A549 (cell line): ENCODE measurements at regions not wholly inside any gene's neighbourhood (a gene's known extent, or its start where the extent isn't known, plus 50 kb on each side); places are given as distances from the start of the nearest gene placed in this dataset.

ENCODE experiments used
- ATAC-seq, 2 experiments: fragments of 200-7000 bp in 1 of 2; fragments of >200 bp in 1 of 2; cut with Nextera tagmentation in 1 of 2; cut with Tn5 transposase in 1 of 2; 3 replicates each; pipeline versions ENCODE4 v1.8.0 to v1.9.1; 2018 to 2020; ENCODE audit warnings: mild to moderate bottlenecking in 1 of 2, moderate library complexity in 1 of 2
- CTCF ChIA-PET: fragments of 300-600 bp; sonication (Branson Sonifier 250); formaldehyde crosslinking; extraction: SDS; loops from one replicate; lab custom pipeline; 2021; ENCODE audit warnings: antibody characterized with exemption, inconsistent platforms; lab: Yijun Ruan, JAX
- POLR2A ChIA-PET: fragments of 350-600 bp; formaldehyde crosslinking; extraction: SDS; loops from one replicate; lab custom pipeline; 2021; ENCODE audit warnings: antibody characterized with exemption, inconsistent platforms; lab: Yijun Ruan, JAX
- DNase-seq, 2 experiments: peaks; one replicate each; pipeline versions ENCODE4 v3.0.0 to v3.0.0-alpha.2; 2011 to 2016; ENCODE audit warnings: low read depth in 1 of 2, low spot score in 1 of 2
- FAIRE-seq: peaks from 2 replicates; lab custom pipeline; 2011; peaks lifted over from hg19 to GRCh38; lab: Jason Lieb, UNC
- H3K27ac ChIP-seq, 2 experiments: fragments of >200 bp; sonication (Bioruptor Twin); formaldehyde crosslinking; 3 replicates each; pipeline ENCODE4 v1.5.1; 2016 to 2017
- H3K4me1 ChIP-seq: fragments of >200 bp; sonication (Bioruptor Twin); formaldehyde crosslinking; 3 replicates; pipeline ENCODE4 v1.6.1; 2016
- H3K4me2 ChIP-seq: fragments of >200 bp; sonication (Bioruptor Twin); formaldehyde crosslinking; 3 replicates; pipeline ENCODE4 v1.6.1; 2016
- H3K4me3 ChIP-seq: fragments of >200 bp; sonication (Bioruptor Twin); formaldehyde crosslinking; 3 replicates; pipeline ENCODE4 v1.5.1; 2016
- H3K9me3 ChIP-seq: fragments of >200 bp; sonication (Bioruptor Twin); formaldehyde crosslinking; 3 replicates; pipeline ENCODE4 v1.6.1; 2016
- CBX2 ChIP-seq: fragments of 200-600 bp; sonication (generic); IDR thresholded peaks from 2 replicates; pipeline ENCODE4 v1.6.1; 2016; ENCODE audit warnings: low read depth, mild to moderate bottlenecking, borderline replicate concordance
- CHD2 ChIP-seq: fragments of 150-350 bp; IDR thresholded peaks from 2 replicates; pipeline ENCODE4 v1.6.1; 2014; ENCODE audit warnings: low read length; ENCODE audit not compliant: partially characterized antibody
- CHD4 ChIP-seq: fragments of 200-600 bp; sonication (generic); IDR thresholded peaks from 2 replicates; pipeline ENCODE4 v1.6.1; 2016; ENCODE audit warnings: antibody characterized with exemption, mild to moderate bottlenecking, borderline replicate concordance
- EHMT2 ChIP-seq: fragments of 200-600 bp; sonication (generic); IDR thresholded peaks from 2 replicates; pipeline ENCODE4 v1.6.1; 2016; ENCODE audit warnings: antibody characterized with exemption, low read depth, mild to moderate bottlenecking, moderate library complexity
- FOSL2 ChIP-seq, 2 experiments: fragments of 450-650 bp in 1 of 2; fragments of >200 bp in 1 of 2; sonication (Bioruptor Twin) in 1 of 2; formaldehyde crosslinking; IDR thresholded peaks; 2 replicates each; pipeline versions ENCODE4 v1.5.0 to v1.6.1; 2016 to 2020; ENCODE audit warnings: mild to moderate bottlenecking in 1 of 2, moderate library complexity in 1 of 2
- GATA3 ChIP-seq: IDR thresholded peaks from 2 replicates; pipeline ENCODE4 v1.6.1; 2012; ENCODE audit warnings: borderline replicate concordance
- HDAC2 ChIP-seq: fragments of 200-600 bp; sonication (generic); IDR thresholded peaks from 2 replicates; pipeline ENCODE4 v1.6.1; 2016
- HEYL ChIP-seq: fragments of 250-450 bp; sonication (Bioruptor Pico); IDR thresholded peaks from 2 replicates; pipeline ENCODE4 v1.8.0; 2021; ENCODE audit warnings: mild to moderate bottlenecking, moderate library complexity
- JUN ChIP-seq, 2 experiments: fragments of >200 bp; sonication (Bioruptor Twin); formaldehyde crosslinking; IDR thresholded peaks; 2 replicates in 1 of 2; 3 replicates in 1 of 2; pipeline ENCODE4 v1.6.1; 2016 to 2017
- JUNB ChIP-seq: fragments of >200 bp; sonication (Bioruptor Twin); formaldehyde crosslinking; IDR thresholded peaks from 2 replicates; pipeline ENCODE4 v1.6.1; 2016
- MAZ ChIP-seq: fragments of 150-350 bp; IDR thresholded peaks from 2 replicates; pipeline ENCODE4 v1.6.1; 2014; ENCODE audit warnings: antibody characterized with exemption, low read depth, low read length, borderline replicate concordance
- MYC ChIP-seq: IDR thresholded peaks from 2 replicates; pipeline ENCODE4 v1.6.1; 2012; ENCODE audit warnings: mild to moderate bottlenecking, inconsistent platforms, low read length, improper control_type of control experiment, borderline replicate concordance
- NFE2L2 ChIP-seq: fragments of 150-350 bp; conservative IDR thresholded peaks from 2 replicates; pipeline ENCODE4 v1.6.1; 2014; ENCODE audit warnings: low read length
- NPAS2 ChIP-seq: fragments of 250-450 bp; sonication (Bioruptor Pico); IDR thresholded peaks from 2 replicates; pipeline ENCODE4 v1.8.0; 2022; ENCODE audit warnings: mild to moderate bottlenecking, moderate library complexity, borderline replicate concordance
- NR3C1 ChIP-seq: fragments of >200 bp; sonication (Bioruptor Twin); formaldehyde crosslinking; IDR thresholded peaks from 3 replicates; pipeline ENCODE4 v1.6.1; 2017
- PHF8 ChIP-seq: fragments of 200-600 bp; sonication (generic); IDR thresholded peaks from 2 replicates; pipeline ENCODE4 v1.6.1; 2016; ENCODE audit warnings: low read depth, mild to moderate bottlenecking, antibody characterized with exemption, moderate library complexity, borderline replicate concordance
- POLR2AphosphoS2 ChIP-seq: conservative IDR thresholded peaks from 2 replicates; pipeline ENCODE4 v1.6.1; 2012; ENCODE audit warnings: low read length, improper control_type of control experiment, inconsistent platforms
- RAD21 ChIP-seq, 2 experiments: fragments of >200 bp in 1 of 2; sonication (Bioruptor Twin) in 1 of 2; formaldehyde crosslinking in 1 of 2; IDR thresholded peaks in 1 of 2; conservative IDR thresholded peaks in 1 of 2; 2 replicates in 1 of 2; 3 replicates in 1 of 2; pipeline ENCODE4 v1.6.1; 2012 to 2018; ENCODE audit warnings: inconsistent platforms in 1 of 2
- RARB ChIP-seq: fragments of 250-450 bp; sonication (Bioruptor Pico); IDR thresholded peaks from 2 replicates; pipeline ENCODE4 v1.8.0; 2021; ENCODE audit warnings: mild to moderate bottlenecking, moderate library complexity
- RNF2 ChIP-seq: fragments of 200-600 bp; sonication (generic); IDR thresholded peaks from 2 replicates; pipeline ENCODE4 v1.6.1; 2016; ENCODE audit warnings: low read depth, mild to moderate bottlenecking, antibody characterized with exemption, moderate library complexity, borderline replicate concordance
- SMC3 ChIP-seq: fragments of >200 bp; sonication (Bioruptor Twin); formaldehyde crosslinking; IDR thresholded peaks from 3 replicates; pipeline ENCODE4 v1.6.1; 2018; ENCODE audit warnings: inconsistent platforms
- ZNF302 ChIP-seq: fragments of 250-450 bp; sonication (Bioruptor Pico); IDR thresholded peaks from 2 replicates; pipeline ENCODE4 v1.9.0; 2021; ENCODE audit warnings: inconsistent platforms, mild to moderate bottlenecking, moderate library complexity
- WGBS: methylation state at CpG from one replicate; pipeline ENCODE4 v1.1.6; 2017; ENCODE audit errors: missing lambda C conversion rate; 5-methylcytosine and 5-hydroxymethylcytosine counted together
- TF ChIP-seq, protein P1 (sequence below): fragments of 150-350 bp; IDR thresholded peaks from 2 replicates; pipeline ENCODE4 v1.6.1; 2014; ENCODE audit warnings: low read depth, mild to moderate bottlenecking, low read length
- TF ChIP-seq, protein P2 (sequence below): fragments of 250-450 bp; sonication (Bioruptor Pico); IDR thresholded peaks from 2 replicates; pipeline ENCODE4 v1.5.0; 2020; ENCODE audit warnings: low read depth, mild to moderate bottlenecking, moderate library complexity
- TF ChIP-seq, protein P3 (sequence below): IDR thresholded peaks from 2 replicates; pipeline ENCODE4 v1.6.1; 2012
- TF ChIP-seq, protein P4 (sequence below): fragments of >200 bp; sonication (Bioruptor Twin); formaldehyde crosslinking; IDR thresholded peaks from 2 replicates; pipeline ENCODE4 v1.6.1; 2016
- TF ChIP-seq, protein P5 (sequence below): IDR thresholded peaks from 2 replicates; pipeline ENCODE4 v1.6.1; 2012

DNA sequence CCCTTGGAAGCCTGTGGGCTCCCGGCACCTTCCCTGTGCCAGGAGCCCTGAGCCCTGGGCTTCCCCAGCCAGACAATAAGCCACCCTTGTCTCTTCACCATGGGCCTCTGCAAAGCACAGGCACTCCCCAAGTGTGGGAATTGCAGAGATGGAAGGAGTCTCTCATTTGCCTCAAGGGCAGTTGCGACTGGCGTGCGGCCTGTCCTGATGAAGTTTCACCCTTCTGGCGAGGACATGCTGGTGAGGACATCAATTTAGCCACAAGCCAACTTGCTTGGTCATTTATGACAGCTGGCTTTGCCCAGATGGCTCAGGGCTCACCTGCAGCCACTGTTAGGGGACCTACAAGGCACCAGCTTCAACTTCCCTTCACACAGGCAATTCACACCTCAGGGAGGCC, 180.2 kb downstream of the ANAPC1 start (continued):
- TF ChIP-seq, protein P1, sequence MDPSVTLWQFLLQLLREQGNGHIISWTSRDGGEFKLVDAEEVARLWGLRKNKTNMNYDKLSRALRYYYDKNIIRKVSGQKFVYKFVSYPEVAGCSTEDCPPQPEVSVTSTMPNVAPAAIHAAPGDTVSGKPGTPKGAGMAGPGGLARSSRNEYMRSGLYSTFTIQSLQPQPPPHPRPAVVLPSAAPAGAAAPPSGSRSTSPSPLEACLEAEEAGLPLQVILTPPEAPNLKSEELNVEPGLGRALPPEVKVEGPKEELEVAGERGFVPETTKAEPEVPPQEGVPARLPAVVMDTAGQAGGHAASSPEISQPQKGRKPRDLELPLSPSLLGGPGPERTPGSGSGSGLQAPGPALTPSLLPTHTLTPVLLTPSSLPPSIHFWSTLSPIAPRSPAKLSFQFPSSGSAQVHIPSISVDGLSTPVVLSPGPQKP = no peak
- TF ChIP-seq CBX2 = no peak
- TF ChIP-seq, protein P2, sequence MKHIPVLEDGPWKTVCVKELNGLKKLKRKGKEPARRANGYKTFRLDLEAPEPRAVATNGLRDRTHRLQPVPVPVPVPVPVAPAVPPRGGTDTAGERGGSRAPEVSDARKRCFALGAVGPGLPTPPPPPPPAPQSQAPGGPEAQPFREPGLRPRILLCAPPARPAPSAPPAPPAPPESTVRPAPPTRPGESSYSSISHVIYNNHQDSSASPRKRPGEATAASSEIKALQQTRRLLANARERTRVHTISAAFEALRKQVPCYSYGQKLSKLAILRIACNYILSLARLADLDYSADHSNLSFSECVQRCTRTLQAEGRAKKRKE (CRISPR knock-in tag) = no peak
- TF ChIP-seq, all 56 proteins: peak for 0

DNA sequence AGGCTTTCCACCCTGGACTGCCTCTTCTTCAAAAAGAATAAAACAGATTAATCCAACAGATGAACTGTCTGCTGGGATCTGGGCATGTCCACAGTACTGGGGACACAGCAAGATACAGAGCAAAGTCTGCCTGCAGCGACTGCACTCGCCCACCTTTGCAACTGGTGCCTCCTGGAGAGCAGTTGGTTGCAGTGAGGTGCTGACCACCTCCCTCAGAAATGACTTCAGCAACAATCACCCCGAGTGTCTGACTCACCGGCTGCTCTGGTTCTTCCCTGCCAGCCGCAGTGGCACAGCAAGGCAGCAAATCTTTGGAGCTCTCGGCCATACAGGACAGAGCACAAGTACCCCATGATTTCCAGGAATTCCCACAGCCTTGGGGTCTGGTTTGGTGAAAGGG, 179.7 kb downstream of the ANAPC1 start:
- H3K4me2 ChIP-seq = peak overlapping the region; percentile 51
- CTCF ChIA-PET = interaction anchor here (1.2 to 2.7 kb wide), 2 partner anchors 587 to 590 kb away, joined by 3 to 8 read pairs; no protein-coding TSS in a partner anchor
- WGBS = 15% methylated on average over 6 of the region's 6 CpGs
- H3K4me1 ChIP-seq = peaks cover 52% of the 10 kb centered on the region
- DNase-seq = peak; percentile 32 to 36
- POLR2A ChIA-PET = interaction anchor here (0.6 kb wide), 1 partner anchor 12 kb away, joined by 3 read pairs; no protein-coding TSS in a partner anchor
- no peaks in the 10 kb centered on the region for H3K9me3 ChIP-seq
- no peak overlapping the region for H3K4me3 ChIP-seq
- TF ChIP-seq GATA3 (no peak), JUNB (peak; percentile 26; the same call in 1 of the 2 replicates), FOSL2 (IDR thresholded peaks at IDR 0.05) (no peak), FOSL2 (CRISPR knock-in tag; IDR thresholded peaks at IDR 0.05) (peak; percentile 26; the same call in 1 of the 2 replicates), RNF2 (no peak), HDAC2 (no peak)
- peak overlapping the region; percentile 73 to 88 for H3K27ac ChIP-seq
- FAIRE-seq = no peak
- peak; percentile 67 to 72 for ATAC-seq

- CTCF ChIA-PET = no interaction called here
- H3K4me3 ChIP-seq = no peak overlapping the region
Measured at GRCh38 chr2:111705239-111705638, 178.8 kb downstream of the ANAPC1 start.

DNA sequence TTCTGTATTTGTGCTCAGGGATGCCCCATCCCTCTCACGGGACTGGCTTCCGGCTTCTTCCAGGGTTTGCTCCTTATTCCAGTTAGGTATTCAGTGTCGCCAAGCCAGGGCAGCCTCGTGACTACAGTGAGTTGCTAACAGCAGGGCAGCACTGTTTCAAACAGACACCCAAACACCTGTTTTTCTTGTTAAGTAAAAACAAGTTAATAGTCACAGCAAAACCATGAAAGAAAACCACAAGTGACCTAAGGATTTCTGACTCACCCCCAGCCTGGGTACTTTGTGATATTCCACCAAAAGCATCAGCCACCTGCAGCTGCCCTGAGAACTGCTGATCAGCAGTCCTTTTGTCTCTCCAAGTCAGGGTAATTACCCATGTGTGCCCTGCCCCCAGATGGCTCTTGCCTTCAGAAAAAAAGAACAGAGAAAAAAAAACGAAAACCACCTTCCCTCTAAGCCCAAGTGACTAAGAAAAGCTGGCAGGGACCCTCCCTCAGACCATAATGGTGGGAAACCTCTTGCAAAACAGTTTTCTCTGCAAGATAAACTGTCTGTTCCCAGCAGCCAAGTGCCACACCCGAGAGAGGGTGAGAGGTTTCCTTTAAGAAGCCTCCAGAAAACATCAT, 178.2 kb downstream of the ANAPC1 start:
- DNase-seq (peak; percentile 25 to 45), ATAC-seq (peak in 1 of 2 experiments; percentile 30; a peak in 3 of 6 replicates), FAIRE-seq (no peak)
- Histone ChIP-seq H3K4me2 (peak overlapping the region; percentile 51), H3K4me3 (no peak overlapping the region), H3K9me3 (no peaks in the 10 kb centered on the region), H3K27ac (peak overlapping the region; percentile 73 to 88), H3K4me1 (peaks cover 45% of the 10 kb centered on the region)
- ChIA-PET CTCF (no interaction called here), POLR2A (no interaction called here)
- 29% methylated on average over 6 of the region's 6 CpGs for WGBS
- TF ChIP-seq NR3C1 (no peak), RARB (CRISPR knock-in tag) (no peak), CBX2 (no peak), JUNB (peak; percentile 72), ZNF302 (no peak), MAZ (no peak), JUN (IDR thresholded peaks at IDR 0.05) (peak in 1 of 2 experiments; percentile 28; a peak in 1 of 5 replicates), PHF8 (no peak), FOSL2 (IDR thresholded peaks at IDR 0.05) (no peak), FOSL2 (CRISPR knock-in tag; IDR thresholded peaks at IDR 0.05) (no peak), NPAS2 (CRISPR knock-in tag) (no peak), POLR2AphosphoS2 (no peak), HEYL (CRISPR knock-in tag) (no peak), RAD21 (conservative IDR thresholded peaks at IDR 0.05 in 1 of 2, IDR thresholded peaks at IDR 0.05 in 1 of 2) (no peak), NFE2L2 (no peak)
- TF ChIP-seq, protein P3, sequence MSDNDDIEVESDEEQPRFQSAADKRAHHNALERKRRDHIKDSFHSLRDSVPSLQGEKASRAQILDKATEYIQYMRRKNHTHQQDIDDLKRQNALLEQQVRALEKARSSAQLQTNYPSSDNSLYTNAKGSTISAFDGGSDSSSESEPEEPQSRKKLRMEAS = 0 out of 2 replicates have a peak, but pooled peaks have one; percentile 33
- TF ChIP-seq, protein P2 (CRISPR knock-in tag) = no peak
- TF ChIP-seq, protein P4, sequence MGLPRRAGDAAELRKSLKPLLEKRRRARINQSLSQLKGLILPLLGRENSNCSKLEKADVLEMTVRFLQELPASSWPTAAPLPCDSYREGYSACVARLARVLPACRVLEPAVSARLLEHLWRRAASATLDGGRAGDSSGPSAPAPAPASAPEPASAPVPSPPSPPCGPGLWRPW = no peak
- TF ChIP-seq, protein P5, sequence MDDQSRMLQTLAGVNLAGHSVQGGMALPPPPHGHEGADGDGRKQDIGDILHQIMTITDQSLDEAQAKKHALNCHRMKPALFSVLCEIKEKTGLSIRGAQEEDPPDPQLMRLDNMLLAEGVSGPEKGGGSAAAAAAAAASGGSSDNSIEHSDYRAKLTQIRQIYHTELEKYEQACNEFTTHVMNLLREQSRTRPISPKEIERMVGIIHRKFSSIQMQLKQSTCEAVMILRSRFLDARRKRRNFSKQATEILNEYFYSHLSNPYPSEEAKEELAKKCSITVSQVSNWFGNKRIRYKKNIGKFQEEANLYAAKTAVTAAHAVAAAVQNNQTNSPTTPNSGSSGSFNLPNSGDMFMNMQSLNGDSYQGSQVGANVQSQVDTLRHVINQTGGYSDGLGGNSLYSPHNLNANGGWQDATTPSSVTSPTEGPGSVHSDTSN = no peak

More at GRCh38 chr2:111705239-111705638, 178.8 kb downstream of the ANAPC1 start:
- Histone ChIP-seq H3K4me2 (peak overlapping the region; percentile 51), H3K4me1 (peaks cover 45% of the 10 kb centered on the region), H3K9me3 (no peaks in the 10 kb centered on the region), H3K27ac (peak overlapping the region; percentile 73 to 88)
- 94% methylated on average over 7 of the region's 7 CpGs for WGBS
- POLR2A ChIA-PET = no interaction called here
- FAIRE-seq (no peak), DNase-seq (no peak), ATAC-seq (no peak)
- no peak for TF ChIP-seq MYC
- no peak for TF ChIP-seq CBX2
- TF ChIP-seq EHMT2 = no peak
- TF ChIP-seq, protein P3 = no peak
- no peak for TF ChIP-seq CHD4
- no peak for TF ChIP-seq SMC3
- TF ChIP-seq CHD2 = no peak
- no peak for TF ChIP-seq FOSL2 (IDR thresholded peaks at IDR 0.05)
- TF ChIP-seq FOSL2 (CRISPR knock-in tag; IDR thresholded peaks at IDR 0.05) = no peak
- TF ChIP-seq NPAS2 (CRISPR knock-in tag) = no peak
